ENCODE measurements at regions not wholly inside any gene's neighbourhood (a gene's known extent, or its start where the extent isn't known, plus 50 kb on each side); places are given as distances from the start of the nearest gene placed in this dataset.

DNA sequence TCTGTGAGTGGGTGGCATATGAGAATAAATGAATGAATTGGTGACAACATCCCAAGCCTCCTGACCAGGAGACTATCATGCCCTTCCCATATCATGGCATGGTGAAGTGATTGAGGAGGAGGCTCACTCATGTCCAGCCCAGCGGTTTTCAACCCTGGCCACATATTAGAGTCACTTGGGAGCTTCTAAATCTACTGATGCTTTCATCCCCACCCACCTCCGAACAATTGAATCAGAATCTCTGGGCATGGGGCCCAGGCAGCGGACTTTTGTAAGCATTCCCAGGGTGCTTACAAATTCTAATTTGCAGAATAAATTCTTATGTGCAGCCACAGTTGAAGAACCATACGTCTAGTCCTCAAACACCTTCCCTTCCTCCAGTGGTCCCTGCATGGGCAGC is 81.7 kb upstream of the SEC11C start:
- TF ChIP-seq, protein P1, sequence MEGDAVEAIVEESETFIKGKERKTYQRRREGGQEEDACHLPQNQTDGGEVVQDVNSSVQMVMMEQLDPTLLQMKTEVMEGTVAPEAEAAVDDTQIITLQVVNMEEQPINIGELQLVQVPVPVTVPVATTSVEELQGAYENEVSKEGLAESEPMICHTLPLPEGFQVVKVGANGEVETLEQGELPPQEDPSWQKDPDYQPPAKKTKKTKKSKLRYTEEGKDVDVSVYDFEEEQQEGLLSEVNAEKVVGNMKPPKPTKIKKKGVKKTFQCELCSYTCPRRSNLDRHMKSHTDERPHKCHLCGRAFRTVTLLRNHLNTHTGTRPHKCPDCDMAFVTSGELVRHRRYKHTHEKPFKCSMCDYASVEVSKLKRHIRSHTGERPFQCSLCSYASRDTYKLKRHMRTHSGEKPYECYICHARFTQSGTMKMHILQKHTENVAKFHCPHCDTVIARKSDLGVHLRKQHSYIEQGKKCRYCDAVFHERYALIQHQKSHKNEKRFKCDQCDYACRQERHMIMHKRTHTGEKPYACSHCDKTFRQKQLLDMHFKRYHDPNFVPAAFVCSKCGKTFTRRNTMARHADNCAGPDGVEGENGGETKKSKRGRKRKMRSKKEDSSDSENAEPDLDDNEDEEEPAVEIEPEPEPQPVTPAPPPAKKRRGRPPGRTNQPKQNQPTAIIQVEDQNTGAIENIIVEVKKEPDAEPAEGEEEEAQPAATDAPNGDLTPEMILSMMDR (conservative IDR thresholded peaks at IDR 0.05; ENCODE audit: low read length), result no peak
- TF ChIP-seq EZH2phosphoT487 (IDR thresholded peaks at IDR 0.05; ENCODE audit: borderline replicate concordance, low read depth, low read length), result no peak
